Panc1 (cell line): ENCODE measurements at regions not wholly inside any gene's neighbourhood (a gene's known extent, or its start where the extent isn't known, plus 50 kb on each side); places are given as distances from the start of the nearest gene placed in this dataset.

Experiments
- ATAC-seq: fragments of 200-7000 bp; cut with Tn5 transposase; 2 replicates; pipeline ENCODE4 v1.9.1; 2020; ENCODE audit warnings: mild to moderate bottlenecking, moderate library complexity
- BruUV-seq: library from RNA; stranded (reverse); fragments of 400-500 nt; replicated peaks from 2 replicates; lab custom pipeline; 2021; lab: Mats Ljungman, UMichigan
- CTCF ChIA-PET: fragments of 300-600 bp; sonication (Branson Sonifier 250); formaldehyde crosslinking; loops from one replicate; lab custom pipeline; 2022; ENCODE audit warnings: antibody characterized with exemption; lab: Charles Lee
- POLR2A ChIA-PET: fragments of 300-600 bp; sonication (Branson Sonifier 250); formaldehyde crosslinking; loops from one replicate; lab custom pipeline; 2022; ENCODE audit warnings: antibody characterized with exemption; lab: Charles Lee
- DNase-seq: peaks from one replicate; pipeline ENCODE4 v3.0.0-alpha.2; 2010; ENCODE audit warnings: low read depth, low spot score
- H3K27ac ChIP-seq: 2 replicates; pipeline ENCODE4 v1.5.1; 2011; ENCODE audit warnings: mild to moderate bottlenecking, low read length, inconsistent platforms
- H3K27me3 ChIP-seq: fragments of 200-500 bp; sonication (Bioruptor generic); 2 replicates; pipeline ENCODE4 v1.6.0; 2014; ENCODE audit warnings: low read length, inconsistent platforms; ENCODE audit not compliant: control insufficient read depth, insufficient read depth
- H3K36me3 ChIP-seq: fragments of 200-500 bp; sonication (Bioruptor generic); 2 replicates; pipeline ENCODE4 v1.5.1; 2014; ENCODE audit warnings: inconsistent platforms, mild to moderate bottlenecking, low read length, moderate library complexity; ENCODE audit not compliant: control insufficient read depth, insufficient read depth
- H3K4me1 ChIP-seq: 2 replicates; pipeline ENCODE4 v1.5.1; 2011; ENCODE audit warnings: inconsistent platforms, mild to moderate bottlenecking, low read length, moderate library complexity; ENCODE audit not compliant: control insufficient read depth, insufficient read depth
- H3K4me3 ChIP-seq, 2 experiments: 2 replicates each; pipeline ENCODE4 v1.5.1; 2011 to 2012; ENCODE audit warnings: low read depth in 2 of 2, low read length in 2 of 2, mild to moderate bottlenecking in 2 of 2, inconsistent platforms in 1 of 2, moderate library complexity in 1 of 2
- H3K9me3 ChIP-seq: fragments of 200-500 bp; sonication (Bioruptor generic); 2 replicates; pipeline ENCODE4 v1.5.1; 2014; ENCODE audit warnings: low read depth, mild to moderate bottlenecking, inconsistent platforms, low read length, moderate library complexity; ENCODE audit not compliant: control insufficient read depth, insufficient read depth
- POLR2AphosphoS5 ChIP-seq: IDR thresholded peaks from 2 replicates; pipeline ENCODE4 v1.6.1; 2012; ENCODE audit warnings: mild to moderate bottlenecking, low read depth, low read length, moderate library complexity
- SIN3A ChIP-seq: IDR thresholded peaks from 2 replicates; pipeline ENCODE4 v1.6.1; 2012; ENCODE audit warnings: low read depth, mild to moderate bottlenecking, low read length, moderate library complexity, borderline replicate concordance; ENCODE audit not compliant: insufficient read depth
- TCF7L2 ChIP-seq: IDR thresholded peaks from 2 replicates; pipeline ENCODE4 v1.6.1; 2011; ENCODE audit warnings: mild to moderate bottlenecking, low read depth, low read length, inconsistent platforms
- in situ Hi-C: cut with HindIII; loops from 2 replicates; pipeline ENCODE4 v1.10.0; 2016; ENCODE audit warnings: low sequenced_read_pairs, low pct_unique_long_range_greater_than_20kb
- intact Hi-C: fragments of 100-400 bp; cut with micrococcal nuclease; formaldehyde crosslinking; loops from one replicate; pipeline ENCODE4 v1.10.0; 2022; ENCODE audit not compliant: unreplicated experiment
- TF ChIP-seq, protein P1 (sequence below), 2 experiments: IDR thresholded peaks; 2 replicates each; pipeline ENCODE4 v1.6.1; 2011 to 2012; ENCODE audit warnings: low read depth in 2 of 2, control low read depth in 1 of 2, low read length in 1 of 2, mild to moderate bottlenecking in 1 of 2, moderate library complexity in 1 of 2; ENCODE audit not compliant: insufficient read depth in 1 of 2
- TF ChIP-seq, protein P2 (sequence below): fragments of 450-650 bp; IDR thresholded peaks from 2 replicates; pipeline ENCODE4 v1.5.1; 2017; ENCODE audit warnings: mild to moderate bottlenecking

- TF ChIP-seq, protein P1, sequence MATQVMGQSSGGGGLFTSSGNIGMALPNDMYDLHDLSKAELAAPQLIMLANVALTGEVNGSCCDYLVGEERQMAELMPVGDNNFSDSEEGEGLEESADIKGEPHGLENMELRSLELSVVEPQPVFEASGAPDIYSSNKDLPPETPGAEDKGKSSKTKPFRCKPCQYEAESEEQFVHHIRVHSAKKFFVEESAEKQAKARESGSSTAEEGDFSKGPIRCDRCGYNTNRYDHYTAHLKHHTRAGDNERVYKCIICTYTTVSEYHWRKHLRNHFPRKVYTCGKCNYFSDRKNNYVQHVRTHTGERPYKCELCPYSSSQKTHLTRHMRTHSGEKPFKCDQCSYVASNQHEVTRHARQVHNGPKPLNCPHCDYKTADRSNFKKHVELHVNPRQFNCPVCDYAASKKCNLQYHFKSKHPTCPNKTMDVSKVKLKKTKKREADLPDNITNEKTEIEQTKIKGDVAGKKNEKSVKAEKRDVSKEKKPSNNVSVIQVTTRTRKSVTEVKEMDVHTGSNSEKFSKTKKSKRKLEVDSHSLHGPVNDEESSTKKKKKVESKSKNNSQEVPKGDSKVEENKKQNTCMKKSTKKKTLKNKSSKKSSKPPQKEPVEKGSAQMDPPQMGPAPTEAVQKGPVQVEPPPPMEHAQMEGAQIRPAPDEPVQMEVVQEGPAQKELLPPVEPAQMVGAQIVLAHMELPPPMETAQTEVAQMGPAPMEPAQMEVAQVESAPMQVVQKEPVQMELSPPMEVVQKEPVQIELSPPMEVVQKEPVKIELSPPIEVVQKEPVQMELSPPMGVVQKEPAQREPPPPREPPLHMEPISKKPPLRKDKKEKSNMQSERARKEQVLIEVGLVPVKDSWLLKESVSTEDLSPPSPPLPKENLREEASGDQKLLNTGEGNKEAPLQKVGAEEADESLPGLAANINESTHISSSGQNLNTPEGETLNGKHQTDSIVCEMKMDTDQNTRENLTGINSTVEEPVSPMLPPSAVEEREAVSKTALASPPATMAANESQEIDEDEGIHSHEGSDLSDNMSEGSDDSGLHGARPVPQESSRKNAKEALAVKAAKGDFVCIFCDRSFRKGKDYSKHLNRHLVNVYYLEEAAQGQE (IDR thresholded peaks at IDR 0.05; ENCODE audit: insufficient read depth in 1 of 2, low read depth in 2 of 2, low read length in 1 of 2), result no peak
- no peak for TF ChIP-seq TCF7L2
- in situ Hi-C loops, result no loop called here
- no TSS peak for BruUV-seq
- ATAC-seq, result no peak
- no peaks in the 10 kb centered on the region for H3K36me3 ChIP-seq
- intact Hi-C loops, result no loop called here
- CTCF ChIA-PET, result no interaction called here
- DNase-seq, result no peak
- no peaks in the 10 kb centered on the region for H3K4me1 ChIP-seq
- POLR2A ChIA-PET, result no interaction called here
- H3K4me3 ChIP-seq, result no peak overlapping the region
- H3K9me3 ChIP-seq, result no peaks in the 10 kb centered on the region
- no peaks in the 10 kb centered on the region for H3K27me3 ChIP-seq
- H3K27ac ChIP-seq, result no peak overlapping the region
Measured at GRCh38 chr5:105197531-105197930, 1634.9 kb upstream of the NUDT12 start.

DNA sequence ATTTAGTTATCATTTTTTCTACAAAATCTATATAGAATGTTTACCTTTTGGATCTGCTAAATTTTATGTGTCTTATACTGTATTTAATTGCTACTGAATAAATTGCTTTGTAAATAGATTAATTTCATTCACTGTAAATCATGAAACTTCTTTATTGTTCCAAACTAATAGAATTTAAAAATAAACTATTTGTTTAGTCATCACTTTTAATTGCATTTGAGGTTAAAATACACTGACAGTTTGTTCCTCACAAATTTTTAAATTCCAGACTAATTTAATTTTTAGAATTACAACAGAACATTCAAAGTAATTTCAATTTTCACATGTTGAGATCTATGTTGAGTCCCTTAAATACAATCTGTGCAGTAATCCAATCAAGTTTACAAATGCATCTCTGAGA is 1633.2 kb upstream of the NUDT12 start:
- CTCF ChIA-PET, result no interaction called here

More for the DNA sequence above, 1633.2 kb upstream of the NUDT12 start:
- in situ Hi-C loops (no loop called here), intact Hi-C loops (no loop called here)
- H3K4me1 ChIP-seq, result no peaks in the 10 kb centered on the region
- H3K27me3 ChIP-seq, result no peaks in the 10 kb centered on the region
- no peaks in the 10 kb centered on the region for H3K9me3 ChIP-seq
- H3K27ac ChIP-seq, result no peak overlapping the region
- H3K36me3 ChIP-seq, result no peaks in the 10 kb centered on the region
- ATAC-seq, result no peak
- TF ChIP-seq SIN3A (no peak), TCF7L2 (no peak), POLR2AphosphoS5 (no peak)
- TF ChIP-seq, protein P1 (IDR thresholded peaks at IDR 0.05; ENCODE audit: insufficient read depth in 1 of 2, low read depth in 2 of 2, low read length in 1 of 2), result no peak
- TF ChIP-seq, protein P2, sequence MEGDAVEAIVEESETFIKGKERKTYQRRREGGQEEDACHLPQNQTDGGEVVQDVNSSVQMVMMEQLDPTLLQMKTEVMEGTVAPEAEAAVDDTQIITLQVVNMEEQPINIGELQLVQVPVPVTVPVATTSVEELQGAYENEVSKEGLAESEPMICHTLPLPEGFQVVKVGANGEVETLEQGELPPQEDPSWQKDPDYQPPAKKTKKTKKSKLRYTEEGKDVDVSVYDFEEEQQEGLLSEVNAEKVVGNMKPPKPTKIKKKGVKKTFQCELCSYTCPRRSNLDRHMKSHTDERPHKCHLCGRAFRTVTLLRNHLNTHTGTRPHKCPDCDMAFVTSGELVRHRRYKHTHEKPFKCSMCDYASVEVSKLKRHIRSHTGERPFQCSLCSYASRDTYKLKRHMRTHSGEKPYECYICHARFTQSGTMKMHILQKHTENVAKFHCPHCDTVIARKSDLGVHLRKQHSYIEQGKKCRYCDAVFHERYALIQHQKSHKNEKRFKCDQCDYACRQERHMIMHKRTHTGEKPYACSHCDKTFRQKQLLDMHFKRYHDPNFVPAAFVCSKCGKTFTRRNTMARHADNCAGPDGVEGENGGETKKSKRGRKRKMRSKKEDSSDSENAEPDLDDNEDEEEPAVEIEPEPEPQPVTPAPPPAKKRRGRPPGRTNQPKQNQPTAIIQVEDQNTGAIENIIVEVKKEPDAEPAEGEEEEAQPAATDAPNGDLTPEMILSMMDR, result no peak
- DNase-seq, result no peak
- BruUV-seq, result no TSS peak
- no peak overlapping the region for H3K4me3 ChIP-seq
- POLR2A ChIA-PET, result no interaction called here
